MCF 10A (cell line): ENCODE measurements at regions not wholly inside any gene's neighbourhood (a gene's known extent, or its start where the extent isn't known, plus 50 kb on each side); places are given as distances from the start of the nearest gene placed in this dataset.

Experiments
- BruUV-seq: library from RNA; stranded (reverse); fragments of 400-500 nt; replicated peaks from 2 replicates; lab custom pipeline; 2021; lab: Mats Ljungman, UMichigan
- CTCF ChIA-PET: fragments of 300-600 bp; sonication (Branson Sonifier 250); formaldehyde crosslinking; extraction: SDS; loops from one replicate; lab custom pipeline; 2021; ENCODE audit warnings: antibody characterized with exemption, inconsistent platforms; lab: Yijun Ruan, JAX
- POLR2A ChIA-PET: fragments of 300-600, 350-650 bp; sonication (Branson Sonifier 250); formaldehyde crosslinking; extraction: SDS; loops from one replicate; lab custom pipeline; 2020; ENCODE audit warnings: antibody characterized with exemption, inconsistent platforms; lab: Yijun Ruan, JAX
- DNase-seq: peaks from one replicate; pipeline ENCODE4 v3.0.0-alpha.2; 2018; ENCODE audit not compliant: unreplicated experiment
- H3K27ac Mint-ChIP-seq: one replicate; pipeline ENCODE4 v1.8.0; 2022; ENCODE audit warnings: mild to moderate bottlenecking, low read depth, mixed read lengths; ENCODE audit not compliant: unreplicated experiment
- H3K27me3 Mint-ChIP-seq: one replicate; pipeline ENCODE4 v1.8.0; 2022; ENCODE audit warnings: mixed read lengths; ENCODE audit not compliant: insufficient read depth, unreplicated experiment
- H3K36me3 Mint-ChIP-seq: one replicate; pipeline ENCODE4 v1.8.0; 2022; ENCODE audit warnings: mild to moderate bottlenecking, moderate library complexity, mixed read lengths; ENCODE audit not compliant: insufficient read depth, unreplicated experiment
- H3K4me1 Mint-ChIP-seq: one replicate; pipeline ENCODE4 v1.8.0; 2022; ENCODE audit warnings: mixed read lengths; ENCODE audit not compliant: insufficient read depth, unreplicated experiment
- H3K4me3 Mint-ChIP-seq: one replicate; pipeline ENCODE4 v1.8.0; 2022; ENCODE audit warnings: mild to moderate bottlenecking, moderate library complexity, mixed read lengths; ENCODE audit not compliant: unreplicated experiment
- H3K9me3 Mint-ChIP-seq: one replicate; pipeline ENCODE4 v1.8.0; 2022; ENCODE audit warnings: mixed read lengths; ENCODE audit not compliant: unreplicated experiment
- CTCF ChIP-seq: fragments of 200-600 bp; IDR thresholded peaks from one replicate; pipeline ENCODE4 v1.8.0; 2022; ENCODE audit warnings: antibody characterized with exemption, mild to moderate bottlenecking; ENCODE audit not compliant: unreplicated experiment
- intact Hi-C: fragments of 100-400 bp; cut with micrococcal nuclease; formaldehyde crosslinking; loops from 2 replicates; pipeline ENCODE4 v1.14.1; 2022

GRCh38 chr20:54364365-54364764 is 111.0 kb upstream of the DOK5 start:
- ChIA-PET CTCF (interaction anchor here (0.7 kb wide), 1 partner anchor 144 kb away, joined by 3 read pairs; no protein-coding TSS in a partner anchor), POLR2A (no interaction called here)
- TF ChIP-seq CTCF = no peak
- Mint-ChIP-seq H3K9me3 (no peaks in the 10 kb centered on the region), H3K27me3 (peaks cover 24% of the 10 kb centered on the region), H3K4me1 (no peaks in the 10 kb centered on the region), H3K27ac (no peak overlapping the region), H3K4me3 (no peak overlapping the region), H3K36me3 (no peaks in the 10 kb centered on the region)
- no TSS peak for BruUV-seq
- no peak for DNase-seq
- intact Hi-C loops = no loop called here

- ChIA-PET POLR2A (no interaction called here), CTCF (no interaction called here)
- DNase-seq = no peak
- Mint-ChIP-seq H3K4me3 (no peak overlapping the region), H3K36me3 (no peaks in the 10 kb centered on the region), H3K27ac (no peak overlapping the region), H3K4me1 (no peaks in the 10 kb centered on the region), H3K9me3 (no peaks in the 10 kb centered on the region), H3K27me3 (peaks cover 24% of the 10 kb centered on the region)
- intact Hi-C loops = no loop called here
- no peak for TF ChIP-seq CTCF
- no TSS peak for BruUV-seq
Observed at GRCh38 chr20:54364919-54365318, 110.5 kb upstream of the DOK5 start.

- peaks cover 40% of the 10 kb centered on the region for H3K27me3 Mint-ChIP-seq
- H3K27ac Mint-ChIP-seq = no peak overlapping the region
Observed at GRCh38 chr20:54366669-54367344, 108.6 kb upstream of the DOK5 start.

GRCh38 chr20:54368570-54368969 is 106.8 kb upstream of the DOK5 start:
- no peak for TF ChIP-seq CTCF
- Mint-ChIP-seq H3K4me1 (no peaks in the 10 kb centered on the region), H3K4me3 (no peak overlapping the region), H3K27ac (no peak overlapping the region), H3K36me3 (peaks cover 6% of the 10 kb centered on the region), H3K27me3 (peaks cover 55% of the 10 kb centered on the region), H3K9me3 (no peaks in the 10 kb centered on the region)
- POLR2A ChIA-PET = no interaction called here
- intact Hi-C loops = no loop called here
- CTCF ChIA-PET = interaction anchor here (1.0 to 1.3 kb wide), 3 partner anchors 11 to 279 kb away, joined by 3 to 4 read pairs (median 3); no protein-coding TSS in a partner anchor
- DNase-seq = no peak
- no TSS peak for BruUV-seq

More at GRCh38 chr20:54366669-54367344, 108.6 kb upstream of the DOK5 start:
- Mint-ChIP-seq H3K4me3 (no peak overlapping the region), H3K4me1 (no peaks in the 10 kb centered on the region), H3K9me3 (no peaks in the 10 kb centered on the region), H3K36me3 (peaks cover 6% of the 10 kb centered on the region)
- intact Hi-C loops = no loop called here
- ChIA-PET CTCF (interaction anchor here (0.6 kb wide), 1 partner anchor 808 kb away, joined by 3 read pairs; no protein-coding TSS in a partner anchor), POLR2A (no interaction called here)
- DNase-seq = no peak
- no TSS peak for BruUV-seq
- TF ChIP-seq CTCF = no peak
